Uterus (tissue), 3 donors: ENCODE measurements at regions not wholly inside any gene's neighbourhood (a gene's known extent, or its start where the extent isn't known, plus 50 kb on each side); places are given as distances from the start of the nearest gene placed in this dataset.

Experiments
- DNase-seq, 2 donors: peaks; one replicate each; pipeline ENCODE4 v3.0.0-alpha.2; 2019 to 2020
- H3K27ac ChIP-seq, 2 donors: fragments of 200-600 bp; sonication (generic); 1 replicate in 1 of 2; 2 replicates in 1 of 2; pipeline ENCODE4 v1.5.1; 2016 to 2018
- H3K27me3 ChIP-seq, 2 donors: fragments of 200-600 bp; sonication (generic); one replicate each; pipeline ENCODE4 v1.5.1; 2018 to 2019; ENCODE audit warnings: control low read depth in 1 of 2
- H3K36me3 ChIP-seq, 2 donors: fragments of 200-600 bp; sonication (generic); one replicate each; pipeline ENCODE4 v1.5.1; 2019; ENCODE audit warnings: control low read depth in 1 of 2
- H3K4me1 ChIP-seq, 2 donors: fragments of 200-600 bp; sonication (generic); one replicate each; pipeline ENCODE4 v1.5.1; 2018 to 2019; ENCODE audit warnings: control low read depth in 1 of 2
- H3K4me3 ChIP-seq, 2 donors: fragments of 200-600 bp; sonication (generic); 1 replicate in 1 of 2; 2 replicates in 1 of 2; pipeline ENCODE4 v1.5.1; 2018 to 2019; ENCODE audit warnings: mild to moderate bottlenecking in 1 of 2
- H3K9me3 ChIP-seq, 2 donors: fragments of 200-600 bp; sonication (generic); one replicate each; pipeline ENCODE4 v1.5.1; 2019; ENCODE audit warnings: control low read depth in 1 of 2
- POLR2A ChIP-seq, 2 donors: fragments of 450-650 bp; IDR thresholded peaks; one replicate each; pipeline ENCODE4 v1.6.1; 2016; ENCODE audit warnings: antibody characterized with exemption in 2 of 2, mild to moderate bottlenecking in 1 of 2, moderate library complexity in 1 of 2
- intact Hi-C: fragments of 100-400 bp; cut with DNase I; formaldehyde crosslinking; loops from one replicate; pipeline ENCODE4 v1.15.1; 2023; ENCODE audit warnings: low total_unique reads
- TF ChIP-seq, protein P1 (sequence below), 4 experiments: fragments of 200-600 bp in 2 of 4; fragments of 450-650 bp in 2 of 4; sonication (generic) in 2 of 4; IDR thresholded peaks; one replicate each; pipeline ENCODE4 v1.5.1; 2016 to 2019; ENCODE audit warnings: antibody characterized with exemption in 4 of 4, mild to moderate bottlenecking in 2 of 4, moderate library complexity in 1 of 4
- donor health status: DM: yes; HTN: yes; CAD: no.

DNA sequence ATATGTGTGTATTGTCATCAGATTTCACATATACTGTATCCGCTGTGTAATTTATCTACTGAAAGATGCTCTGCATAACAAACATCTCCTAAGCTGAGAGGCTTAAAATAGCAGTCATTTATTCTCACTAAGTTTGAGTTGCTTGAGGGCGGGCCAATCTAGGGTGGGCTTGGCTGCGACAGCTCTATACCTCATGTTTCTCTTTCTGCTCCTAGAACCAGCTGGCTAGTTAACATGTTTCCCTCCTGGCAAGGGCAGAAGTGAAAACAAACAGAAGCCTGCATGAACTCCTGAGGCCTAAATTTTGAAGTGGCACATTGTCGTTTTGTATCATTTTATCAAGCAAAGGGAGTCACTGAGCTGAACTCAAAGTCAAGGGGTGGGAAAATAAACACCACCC, 585.0 kb upstream of the VRK2 start:
- Histone ChIP-seq H3K27ac (no peak overlapping the region), H3K27me3 (no peaks in the 10 kb centered on the region), H3K9me3 (no peaks in the 10 kb centered on the region), H3K36me3 (no peaks in the 10 kb centered on the region), H3K4me1 (no peaks in the 10 kb centered on the region), H3K4me3 (no peak overlapping the region)
- DNase-seq, result no peak
- TF ChIP-seq, protein P1, sequence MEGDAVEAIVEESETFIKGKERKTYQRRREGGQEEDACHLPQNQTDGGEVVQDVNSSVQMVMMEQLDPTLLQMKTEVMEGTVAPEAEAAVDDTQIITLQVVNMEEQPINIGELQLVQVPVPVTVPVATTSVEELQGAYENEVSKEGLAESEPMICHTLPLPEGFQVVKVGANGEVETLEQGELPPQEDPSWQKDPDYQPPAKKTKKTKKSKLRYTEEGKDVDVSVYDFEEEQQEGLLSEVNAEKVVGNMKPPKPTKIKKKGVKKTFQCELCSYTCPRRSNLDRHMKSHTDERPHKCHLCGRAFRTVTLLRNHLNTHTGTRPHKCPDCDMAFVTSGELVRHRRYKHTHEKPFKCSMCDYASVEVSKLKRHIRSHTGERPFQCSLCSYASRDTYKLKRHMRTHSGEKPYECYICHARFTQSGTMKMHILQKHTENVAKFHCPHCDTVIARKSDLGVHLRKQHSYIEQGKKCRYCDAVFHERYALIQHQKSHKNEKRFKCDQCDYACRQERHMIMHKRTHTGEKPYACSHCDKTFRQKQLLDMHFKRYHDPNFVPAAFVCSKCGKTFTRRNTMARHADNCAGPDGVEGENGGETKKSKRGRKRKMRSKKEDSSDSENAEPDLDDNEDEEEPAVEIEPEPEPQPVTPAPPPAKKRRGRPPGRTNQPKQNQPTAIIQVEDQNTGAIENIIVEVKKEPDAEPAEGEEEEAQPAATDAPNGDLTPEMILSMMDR (IDR thresholded peaks at IDR 0.05), result no peak
- TF ChIP-seq POLR2A (IDR thresholded peaks at IDR 0.05), result no peak
- intact Hi-C loops, result no loop called here

DNA sequence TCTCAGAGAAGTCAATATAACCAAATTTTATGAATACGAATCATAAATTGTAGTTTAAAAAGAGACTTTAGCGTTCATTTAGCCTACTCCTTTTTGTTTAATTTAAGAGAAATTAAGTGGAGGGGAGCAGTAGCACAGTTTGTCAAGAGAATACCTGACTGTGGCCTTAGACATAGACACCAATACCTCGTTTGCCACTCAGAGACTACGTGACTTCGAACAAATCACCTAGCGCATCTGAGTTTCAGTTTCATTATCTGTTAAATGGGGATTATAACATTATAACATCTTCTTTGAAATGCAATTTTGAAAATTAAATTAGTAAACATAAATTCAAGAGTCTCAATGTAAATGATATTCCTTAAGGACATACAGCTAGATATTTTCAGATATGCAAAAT, 581.5 kb upstream of the VRK2 start:
- intact Hi-C loops, result no loop called here
- no peak for DNase-seq
- Histone ChIP-seq H3K4me3 (no peak overlapping the region), H3K36me3 (no peaks in the 10 kb centered on the region), H3K27me3 (no peaks in the 10 kb centered on the region), H3K27ac (no peak overlapping the region), H3K4me1 (no peaks in the 10 kb centered on the region), H3K9me3 (no peaks in the 10 kb centered on the region)
- no peak for TF ChIP-seq POLR2A (IDR thresholded peaks at IDR 0.05)
- TF ChIP-seq, protein P1 (IDR thresholded peaks at IDR 0.05), result no peak

DNA sequence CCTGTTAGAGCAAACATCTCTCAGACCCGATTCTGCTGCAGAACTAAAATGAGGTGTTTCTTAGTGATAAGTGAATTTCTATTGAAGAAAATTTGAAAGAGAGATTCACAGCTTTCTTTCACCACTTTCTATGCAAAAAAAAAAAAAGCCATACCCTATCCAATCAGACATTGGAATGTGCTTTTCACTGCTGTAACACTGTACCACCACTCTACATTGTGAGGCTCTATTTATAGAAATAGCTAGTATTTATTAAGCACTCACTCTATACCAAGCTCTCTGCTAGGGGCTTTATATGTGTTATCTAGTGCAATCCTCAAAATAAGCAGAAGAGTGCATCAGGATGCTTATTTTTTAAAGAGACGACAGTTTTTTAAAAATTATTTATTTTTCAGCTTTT, 580.6 kb upstream of the VRK2 start:
- Histone ChIP-seq H3K9me3 (no peaks in the 10 kb centered on the region), H3K4me3 (no peak overlapping the region), H3K27ac (no peak overlapping the region), H3K4me1 (no peaks in the 10 kb centered on the region), H3K36me3 (no peaks in the 10 kb centered on the region), H3K27me3 (no peaks in the 10 kb centered on the region)
- intact Hi-C loops, result no loop called here
- no peak for DNase-seq
- TF ChIP-seq, protein P1 (IDR thresholded peaks at IDR 0.05), result no peak
- no peak for TF ChIP-seq POLR2A (IDR thresholded peaks at IDR 0.05)

DNA sequence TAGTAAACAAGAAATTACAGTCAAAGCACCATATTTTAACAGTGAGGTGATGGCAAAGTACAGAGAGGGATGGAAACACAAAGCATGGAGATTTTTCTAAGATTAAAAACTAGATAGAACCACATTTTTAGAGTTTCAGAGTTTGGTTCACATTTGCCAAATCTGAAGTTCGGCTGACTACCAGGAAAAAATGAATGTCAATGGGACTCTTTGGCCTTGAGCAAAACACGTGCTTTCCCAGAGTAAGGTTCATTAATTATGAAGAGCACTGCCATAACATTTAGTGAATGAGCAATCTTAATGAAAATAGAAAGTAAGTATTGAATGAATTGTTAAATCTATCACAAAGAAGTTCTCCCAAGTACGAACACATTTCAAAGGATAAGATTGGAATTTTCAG, 571.2 kb upstream of the VRK2 start:
- TF ChIP-seq, protein P1 (IDR thresholded peaks at IDR 0.05), result no peak
- TF ChIP-seq POLR2A (IDR thresholded peaks at IDR 0.05), result no peak
- no peaks in the 10 kb centered on the region for H3K9me3 ChIP-seq

DNA sequence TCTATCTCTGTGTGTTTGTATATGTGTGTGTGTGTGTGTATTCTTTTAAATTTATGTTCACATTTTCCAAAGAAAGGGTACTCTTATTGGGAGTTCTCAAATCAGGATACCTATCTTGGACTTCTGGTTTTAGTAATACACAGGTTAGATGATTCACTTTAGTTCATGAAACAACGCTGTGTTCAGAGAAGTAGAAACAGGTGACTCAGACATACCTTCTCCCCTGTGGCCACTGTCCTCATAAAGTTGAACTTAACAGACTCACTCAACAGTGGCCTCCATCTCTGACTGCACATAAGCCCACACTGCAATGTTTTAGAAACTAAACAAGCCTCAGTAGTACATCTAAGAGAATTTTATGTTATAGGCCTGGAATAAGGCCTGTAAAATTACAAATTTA, 566.6 kb upstream of the VRK2 start:
- Histone ChIP-seq H3K4me3 (no peak overlapping the region), H3K4me1 (no peaks in the 10 kb centered on the region), H3K27ac (no peak overlapping the region), H3K36me3 (no peaks in the 10 kb centered on the region), H3K27me3 (no peaks in the 10 kb centered on the region), H3K9me3 (no peaks in the 10 kb centered on the region)
- intact Hi-C loops, result no loop called here
- TF ChIP-seq, protein P1 (IDR thresholded peaks at IDR 0.05), result no peak
- no peak for TF ChIP-seq POLR2A (IDR thresholded peaks at IDR 0.05)
- DNase-seq, result no peak

More for the DNA sequence above, 571.2 kb upstream of the VRK2 start:
- Histone ChIP-seq H3K4me3 (no peak overlapping the region), H3K27me3 (no peaks in the 10 kb centered on the region), H3K27ac (no peak overlapping the region), H3K36me3 (no peaks in the 10 kb centered on the region), H3K4me1 (no peaks in the 10 kb centered on the region)
- intact Hi-C loops, result no loop called here
- no peak for DNase-seq
